ENCODE measurements at regions not wholly inside any gene's neighbourhood (a gene's known extent, or its start where the extent isn't known, plus 50 kb on each side); places are given as distances from the start of the nearest gene placed in this dataset.

DNA sequence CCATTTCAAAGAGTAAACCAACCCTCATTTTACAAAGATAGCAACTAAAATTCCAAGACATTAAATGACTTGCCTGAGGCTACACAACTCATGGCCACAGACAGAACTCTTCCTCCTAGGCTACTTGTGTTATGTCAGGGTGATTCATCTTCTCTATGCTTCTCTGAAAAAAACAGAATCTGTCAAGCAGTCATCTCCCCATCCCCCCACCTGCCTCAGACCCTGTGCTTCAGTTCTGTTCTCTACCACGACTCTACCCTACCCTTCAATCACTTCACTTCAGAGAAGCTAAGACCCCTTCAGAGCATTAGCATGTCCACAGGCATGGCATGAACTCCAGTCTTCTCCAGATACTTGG, 277.7 kb upstream of the PTGER4 start:
- Histone ChIP-seq H3K27me3 (ENCODE audit: control insufficient read depth, insufficient read depth, low read length) (no peaks in the 10 kb centered on the region), H3K4me3 (ENCODE audit: low read depth, low read length) (no peak overlapping the region), H3K9me3 (ENCODE audit: control insufficient read depth, low read length) (no peaks in the 10 kb centered on the region), H3K9ac (no peak overlapping the region), H3K27ac (no peak overlapping the region), H2AFZ (no peak overlapping the region), H3K4me2 (ENCODE audit: low read length) (no peak overlapping the region), H3K79me2 (no peaks in the 10 kb centered on the region), H3K36me3 (ENCODE audit: control insufficient read depth, insufficient read depth, low read length) (no peaks in the 10 kb centered on the region), H3K4me1 (no peaks in the 10 kb centered on the region)
- TF ChIP-seq, protein P1, sequence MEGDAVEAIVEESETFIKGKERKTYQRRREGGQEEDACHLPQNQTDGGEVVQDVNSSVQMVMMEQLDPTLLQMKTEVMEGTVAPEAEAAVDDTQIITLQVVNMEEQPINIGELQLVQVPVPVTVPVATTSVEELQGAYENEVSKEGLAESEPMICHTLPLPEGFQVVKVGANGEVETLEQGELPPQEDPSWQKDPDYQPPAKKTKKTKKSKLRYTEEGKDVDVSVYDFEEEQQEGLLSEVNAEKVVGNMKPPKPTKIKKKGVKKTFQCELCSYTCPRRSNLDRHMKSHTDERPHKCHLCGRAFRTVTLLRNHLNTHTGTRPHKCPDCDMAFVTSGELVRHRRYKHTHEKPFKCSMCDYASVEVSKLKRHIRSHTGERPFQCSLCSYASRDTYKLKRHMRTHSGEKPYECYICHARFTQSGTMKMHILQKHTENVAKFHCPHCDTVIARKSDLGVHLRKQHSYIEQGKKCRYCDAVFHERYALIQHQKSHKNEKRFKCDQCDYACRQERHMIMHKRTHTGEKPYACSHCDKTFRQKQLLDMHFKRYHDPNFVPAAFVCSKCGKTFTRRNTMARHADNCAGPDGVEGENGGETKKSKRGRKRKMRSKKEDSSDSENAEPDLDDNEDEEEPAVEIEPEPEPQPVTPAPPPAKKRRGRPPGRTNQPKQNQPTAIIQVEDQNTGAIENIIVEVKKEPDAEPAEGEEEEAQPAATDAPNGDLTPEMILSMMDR (IDR thresholded peaks at IDR 0.05) = no peak

DNA sequence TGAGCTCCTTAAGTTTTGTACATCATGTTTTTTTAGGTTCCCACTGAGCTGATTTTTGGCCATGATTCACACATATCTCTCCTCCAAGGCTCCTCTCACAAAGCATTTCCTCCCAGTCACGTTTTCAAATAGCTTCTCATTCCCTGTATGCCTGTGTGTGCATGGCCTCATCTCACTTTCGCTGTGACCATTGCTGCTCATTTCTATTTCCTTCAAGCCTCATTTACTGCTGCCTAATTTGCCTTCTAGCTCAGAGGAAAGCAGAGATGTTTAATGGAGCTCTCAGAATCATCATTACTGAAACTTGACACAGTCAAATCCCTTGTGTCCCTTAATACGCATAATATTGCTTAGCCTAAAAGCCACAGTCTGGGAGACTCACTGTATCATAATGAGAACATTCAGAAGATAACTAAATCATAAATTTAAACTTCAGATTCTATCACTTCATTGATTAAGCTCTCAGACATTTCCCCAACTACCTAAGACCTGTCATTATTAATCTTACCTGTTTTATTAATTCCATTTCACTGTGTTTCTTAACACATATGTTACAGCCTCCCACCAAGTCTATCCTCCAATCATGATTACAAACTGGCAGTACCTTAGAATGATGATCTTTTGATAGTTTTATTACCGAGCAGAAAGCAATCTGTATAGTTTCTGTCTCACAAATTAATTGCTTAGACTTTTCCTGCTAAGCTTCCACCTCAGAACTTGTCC, 278.3 kb upstream of the PTGER4 start:
- Histone ChIP-seq H3K4me3 (ENCODE audit: low read depth, low read length) (no peak overlapping the region), H3K27me3 (ENCODE audit: control insufficient read depth, insufficient read depth, low read length) (no peaks in the 10 kb centered on the region), H3K9me3 (ENCODE audit: control insufficient read depth, low read length) (no peaks in the 10 kb centered on the region), H3K27ac (no peak overlapping the region), H3K79me2 (no peaks in the 10 kb centered on the region), H3K4me2 (ENCODE audit: low read length) (no peak overlapping the region), H3K36me3 (ENCODE audit: control insufficient read depth, insufficient read depth, low read length) (no peaks in the 10 kb centered on the region), H3K4me1 (no peaks in the 10 kb centered on the region), H3K9ac (no peak overlapping the region), H2AFZ (peak overlapping the region; percentile 28)
- TF ChIP-seq, protein P1 (IDR thresholded peaks at IDR 0.05) = no peak

DNA sequence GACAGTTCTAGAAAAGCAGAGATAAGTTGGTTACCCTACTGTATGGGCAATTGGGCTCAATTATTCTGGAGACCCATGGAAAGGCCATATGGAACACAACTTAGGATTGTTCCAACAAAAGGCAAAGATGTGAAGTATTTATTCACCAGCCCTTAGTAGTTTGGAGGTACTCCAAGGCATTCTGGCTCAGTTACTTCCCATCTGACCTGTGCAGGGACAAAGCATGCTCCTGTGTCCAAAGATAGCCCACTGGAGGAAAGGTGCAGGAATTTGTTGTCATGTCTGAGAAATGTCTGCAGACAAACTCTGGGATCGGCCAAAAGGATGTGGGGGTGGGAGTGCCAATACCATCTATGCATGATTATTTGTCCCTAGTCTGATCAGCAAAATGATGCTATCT, 279.5 kb upstream of the PTGER4 start:
- no peaks in the 10 kb centered on the region for H3K79me2 ChIP-seq
- no peak overlapping the region for H3K27ac ChIP-seq
- H2AFZ ChIP-seq = no peak overlapping the region
- H3K9ac ChIP-seq = no peak overlapping the region
- H3K4me3 ChIP-seq (ENCODE audit: low read depth, low read length) = no peak overlapping the region
- H3K4me2 ChIP-seq (ENCODE audit: low read length) = no peak overlapping the region
- no peaks in the 10 kb centered on the region for H3K9me3 ChIP-seq (ENCODE audit: control insufficient read depth, low read length)
- H3K27me3 ChIP-seq (ENCODE audit: control insufficient read depth, insufficient read depth, low read length) = no peaks in the 10 kb centered on the region
- H3K36me3 ChIP-seq (ENCODE audit: control insufficient read depth, insufficient read depth, low read length) = no peaks in the 10 kb centered on the region
- TF ChIP-seq, protein P1 (IDR thresholded peaks at IDR 0.05) = no peak
- H3K4me1 ChIP-seq = no peaks in the 10 kb centered on the region

DNA sequence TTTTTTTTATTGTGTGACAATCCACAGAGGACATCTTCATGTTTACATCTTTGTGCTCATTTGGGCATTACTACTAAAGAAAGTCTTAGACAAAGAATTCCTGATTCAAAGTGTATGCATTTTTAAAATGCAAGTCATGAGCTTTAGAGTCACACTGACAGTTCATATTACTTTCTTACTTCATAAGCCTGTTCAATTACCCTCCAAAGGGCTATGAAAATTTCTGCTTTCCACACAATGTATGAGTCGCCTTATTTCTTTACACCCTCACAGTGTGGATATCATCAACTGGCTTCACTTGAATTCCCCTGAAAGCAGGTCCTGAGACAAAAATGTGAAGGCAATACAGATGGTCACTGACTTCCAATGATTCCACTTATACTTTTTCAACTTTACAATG, 280.4 kb upstream of the PTGER4 start:
- H3K4me1 ChIP-seq = no peaks in the 10 kb centered on the region
- H3K27ac ChIP-seq = no peak overlapping the region
- TF ChIP-seq, protein P1 (IDR thresholded peaks at IDR 0.05) = no peak
- H3K9ac ChIP-seq = no peak overlapping the region
- no peaks in the 10 kb centered on the region for H3K27me3 ChIP-seq (ENCODE audit: control insufficient read depth, insufficient read depth, low read length)
- no peak overlapping the region for H3K4me3 ChIP-seq (ENCODE audit: low read depth, low read length)
- no peak overlapping the region for H3K4me2 ChIP-seq (ENCODE audit: low read length)
- no peaks in the 10 kb centered on the region for H3K79me2 ChIP-seq
- H3K36me3 ChIP-seq (ENCODE audit: control insufficient read depth, insufficient read depth, low read length) = no peaks in the 10 kb centered on the region
- no peaks in the 10 kb centered on the region for H3K9me3 ChIP-seq (ENCODE audit: control insufficient read depth, low read length)
- no peak overlapping the region for H2AFZ ChIP-seq

DNA sequence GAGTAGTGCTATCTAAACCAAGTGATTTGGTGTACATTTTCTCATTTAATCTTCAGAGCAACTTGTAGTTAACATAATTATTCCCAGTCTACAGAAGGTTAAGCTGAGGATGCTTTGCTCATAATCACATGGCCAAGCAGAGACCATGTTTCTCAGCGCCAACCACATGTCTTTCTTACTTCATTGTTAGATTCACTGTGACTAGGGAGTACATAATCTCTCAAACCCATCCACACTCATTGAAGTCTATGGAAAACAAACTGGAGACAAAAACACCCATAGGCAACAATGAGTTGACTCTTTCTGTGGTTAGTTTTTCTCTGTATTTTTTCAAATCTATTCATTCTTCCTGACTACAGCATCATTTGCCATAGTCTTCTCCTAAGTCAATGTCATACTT, 281.7 kb upstream of the PTGER4 start:
- H2AFZ ChIP-seq = no peak overlapping the region

More for the DNA sequence above, 281.7 kb upstream of the PTGER4 start:
- H3K4me3 ChIP-seq (ENCODE audit: low read depth, low read length) = no peak overlapping the region
- TF ChIP-seq, protein P1 (IDR thresholded peaks at IDR 0.05) = no peak
- H3K79me2 ChIP-seq = no peaks in the 10 kb centered on the region
- H3K4me1 ChIP-seq = no peaks in the 10 kb centered on the region
- no peak overlapping the region for H3K9ac ChIP-seq
- H3K27ac ChIP-seq = no peak overlapping the region
- H3K27me3 ChIP-seq (ENCODE audit: control insufficient read depth, insufficient read depth, low read length) = no peaks in the 10 kb centered on the region
- H3K9me3 ChIP-seq (ENCODE audit: control insufficient read depth, low read length) = no peaks in the 10 kb centered on the region
- no peak overlapping the region for H3K4me2 ChIP-seq (ENCODE audit: low read length)
- H3K36me3 ChIP-seq (ENCODE audit: control insufficient read depth, insufficient read depth, low read length) = no peaks in the 10 kb centered on the region
